Keratinocyte (primary cell): ENCODE measurements at regions not wholly inside any gene's neighbourhood (a gene's known extent, or its start where the extent isn't known, plus 50 kb on each side); places are given as distances from the start of the nearest gene placed in this dataset.
A peak's percentile ranks its signal among the peaks of the same experiment; 100 is the strongest.
"Not testable (repeated sequence)": the region's sequence is repeated elsewhere in the genome, so short reads cannot be mapped to it uniquely, and the experiment has no call there.

Experiments
- DNase-seq: peaks from one replicate; pipeline ENCODE4 v3.0.0-alpha.2; 2011; ENCODE audit warnings: low read depth, missing footprints, low spot score
- FAIRE-seq: peaks from 2 replicates; lab custom pipeline; 2011; peaks lifted over from hg19 to GRCh38; lab: Jason Lieb, UNC
- H2AFZ ChIP-seq: 2 replicates; pipeline ENCODE4 v1.6.0; 2012; ENCODE audit warnings: low read length, control low read depth, inconsistent platforms; ENCODE audit not compliant: control insufficient read depth
- H3K27ac ChIP-seq: 2 replicates; pipeline ENCODE4 v1.5.1; 2011; ENCODE audit warnings: low read length; ENCODE audit not compliant: control insufficient read depth, insufficient read depth
- H3K27me3 ChIP-seq: 3 replicates; pipeline ENCODE4 v1.6.0; 2011; ENCODE audit warnings: low read length; ENCODE audit not compliant: control insufficient read depth, insufficient read depth; ENCODE audit errors: extremely low read depth
- H3K36me3 ChIP-seq, 2 experiments: 2 replicates in 1 of 2; 3 replicates in 1 of 2; pipeline ENCODE4 v1.5.1; 2011; ENCODE audit warnings: low read length in 2 of 2, mild to moderate bottlenecking in 1 of 2; ENCODE audit not compliant: control insufficient read depth in 2 of 2, insufficient read depth in 2 of 2; ENCODE audit errors: extremely low read depth in 1 of 2
- H3K4me1 ChIP-seq: 3 replicates; pipeline ENCODE4 v1.5.1; 2011; ENCODE audit warnings: low read length; ENCODE audit not compliant: control insufficient read depth, insufficient read depth; ENCODE audit errors: extremely low read depth
- H3K4me2 ChIP-seq: 3 replicates; pipeline ENCODE4 v1.6.0; 2011; ENCODE audit warnings: low read depth, low read length; ENCODE audit not compliant: control insufficient read depth, insufficient read depth; ENCODE audit errors: extremely low read depth
- H3K4me3 ChIP-seq, 3 experiments: fragments of 200-600 bp in 1 of 3; sonication (generic) in 1 of 3; 2 replicates in 2 of 3; 3 replicates in 1 of 3; pipeline ENCODE4 v1.5.1; 2011 to 2016; ENCODE audit warnings: low read length in 3 of 3, mild to moderate bottlenecking in 3 of 3, control low read depth in 2 of 3, inconsistent platforms in 1 of 3, low read depth in 1 of 3, mixed read lengths in 1 of 3, mixed run types in 1 of 3, moderate library complexity in 1 of 3; ENCODE audit not compliant: control insufficient read depth in 2 of 3, insufficient read depth in 2 of 3; ENCODE audit errors: extremely low read depth in 1 of 3
- H3K79me2 ChIP-seq: 2 replicates; pipeline ENCODE4 v1.6.0; 2012; ENCODE audit warnings: low read length; ENCODE audit not compliant: control insufficient read depth, insufficient read depth
- H3K9ac ChIP-seq: 3 replicates; pipeline ENCODE4 v1.6.0; 2011; ENCODE audit warnings: low read length; ENCODE audit not compliant: control insufficient read depth, insufficient read depth; ENCODE audit errors: extremely low read depth
- H3K9me1 ChIP-seq: 3 replicates; pipeline ENCODE4 v1.6.0; 2011; ENCODE audit warnings: low read length; ENCODE audit not compliant: control insufficient read depth, insufficient read depth; ENCODE audit errors: extremely low read depth
- H3K9me3 ChIP-seq: 2 replicates; pipeline ENCODE4 v1.5.1; 2012; ENCODE audit warnings: low read depth, low read length; ENCODE audit not compliant: control insufficient read depth
- H4K20me1 ChIP-seq: 3 replicates; pipeline ENCODE4 v1.6.0; 2011; ENCODE audit warnings: low read length; ENCODE audit not compliant: control insufficient read depth, insufficient read depth; ENCODE audit errors: extremely low read depth
- EZH2 ChIP-seq: IDR thresholded peaks from one replicate; pipeline ENCODE4 v1.6.1; 2012; ENCODE audit warnings: inconsistent platforms, mild to moderate bottlenecking, low read length, moderate library complexity
- dilution Hi-C: fragments of 300-500 bp; cut with MboI; formaldehyde crosslinking; loops from one replicate; pipeline ENCODE4 v1.7.0; 2020; ENCODE audit warnings: low sequenced_read_pairs; ENCODE audit not compliant: extremely low pct_ligation_motif_present
- TF ChIP-seq, protein P1 (sequence below), 3 experiments: IDR thresholded peaks in 1 of 3; conservative IDR thresholded peaks in 1 of 3; optimal IDR thresholded peaks in 1 of 3; 2 replicates in 2 of 3; 3 replicates in 1 of 3; pipeline versions ENCODE3 to v1.5.1; 2011; ENCODE audit warnings: low read length in 3 of 3, mild to moderate bottlenecking in 3 of 3, moderate library complexity in 2 of 3, control low read depth in 1 of 3, inconsistent platforms in 1 of 3; ENCODE audit not compliant: insufficient read depth in 2 of 3; ENCODE audit errors: extremely low read depth in 1 of 3

DNA sequence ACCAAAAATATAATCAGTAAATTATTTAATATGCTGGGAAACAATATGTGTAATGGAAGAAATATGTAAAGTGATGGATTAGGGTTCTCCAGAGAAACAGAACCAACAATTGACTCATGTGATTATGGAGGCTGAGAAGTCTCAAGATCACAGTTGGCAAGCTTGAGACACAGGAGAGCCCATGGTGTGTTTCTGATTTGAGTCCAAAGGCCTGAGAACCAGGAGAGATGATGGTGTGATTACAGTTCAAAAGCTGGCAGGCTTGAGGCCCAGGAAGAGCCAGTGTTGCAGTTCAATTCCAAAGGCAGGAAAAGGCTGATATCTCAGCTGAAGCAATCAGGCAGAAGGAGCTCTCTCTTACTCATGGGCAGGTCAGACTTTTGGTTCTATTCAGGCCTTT, 138.8 kb upstream of the NBPF11 start:
- Histone ChIP-seq H3K4me1 (no peaks in the 10 kb centered on the region), H3K9me3 (no peaks in the 10 kb centered on the region), H2AFZ (no peak overlapping the region), H4K20me1 (no peaks in the 10 kb centered on the region), H3K36me3 (no peaks in the 10 kb centered on the region), H3K4me2 (no peak overlapping the region), H3K9me1 (no peaks in the 10 kb centered on the region), H3K4me3 (no peak overlapping the region), H3K27me3 (no peaks in the 10 kb centered on the region), H3K27ac (no peak overlapping the region), H3K9ac (no peak overlapping the region), H3K79me2 (no peaks in the 10 kb centered on the region)
- no peak for TF ChIP-seq EZH2
- TF ChIP-seq, protein P1, sequence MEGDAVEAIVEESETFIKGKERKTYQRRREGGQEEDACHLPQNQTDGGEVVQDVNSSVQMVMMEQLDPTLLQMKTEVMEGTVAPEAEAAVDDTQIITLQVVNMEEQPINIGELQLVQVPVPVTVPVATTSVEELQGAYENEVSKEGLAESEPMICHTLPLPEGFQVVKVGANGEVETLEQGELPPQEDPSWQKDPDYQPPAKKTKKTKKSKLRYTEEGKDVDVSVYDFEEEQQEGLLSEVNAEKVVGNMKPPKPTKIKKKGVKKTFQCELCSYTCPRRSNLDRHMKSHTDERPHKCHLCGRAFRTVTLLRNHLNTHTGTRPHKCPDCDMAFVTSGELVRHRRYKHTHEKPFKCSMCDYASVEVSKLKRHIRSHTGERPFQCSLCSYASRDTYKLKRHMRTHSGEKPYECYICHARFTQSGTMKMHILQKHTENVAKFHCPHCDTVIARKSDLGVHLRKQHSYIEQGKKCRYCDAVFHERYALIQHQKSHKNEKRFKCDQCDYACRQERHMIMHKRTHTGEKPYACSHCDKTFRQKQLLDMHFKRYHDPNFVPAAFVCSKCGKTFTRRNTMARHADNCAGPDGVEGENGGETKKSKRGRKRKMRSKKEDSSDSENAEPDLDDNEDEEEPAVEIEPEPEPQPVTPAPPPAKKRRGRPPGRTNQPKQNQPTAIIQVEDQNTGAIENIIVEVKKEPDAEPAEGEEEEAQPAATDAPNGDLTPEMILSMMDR (optimal IDR thresholded peaks at IDR 0.05 in 1 of 3, IDR thresholded peaks at IDR 0.05 in 1 of 3, conservative IDR thresholded peaks at IDR 0.05 in 1 of 3; ENCODE audit: extremely low read depth in 1 of 3, insufficient read depth in 2 of 3, low read length in 3 of 3), result no peak
- FAIRE-seq (no peak), DNase-seq (no peak)
- dilution Hi-C loops, result no loop called here

DNA sequence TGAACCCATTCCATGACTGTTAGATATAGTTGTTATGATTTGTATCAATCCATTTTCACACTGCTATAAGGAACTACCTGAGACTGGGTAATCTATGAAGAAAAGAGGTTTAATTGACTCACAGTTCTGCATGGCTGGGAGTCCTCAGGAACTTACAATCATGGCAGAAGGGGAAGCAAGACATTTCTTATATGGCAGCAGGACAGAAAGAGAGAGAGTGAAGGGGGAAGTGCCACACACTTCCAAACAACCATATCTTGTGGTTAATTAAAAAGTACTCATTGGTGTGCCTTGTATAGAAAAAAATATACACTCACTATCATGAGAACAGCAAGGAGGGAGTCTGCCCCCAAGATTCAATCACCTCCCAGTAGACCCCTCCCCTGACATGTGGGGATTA, 137.6 kb upstream of the NBPF11 start:
- Histone ChIP-seq H3K4me2 (no peak overlapping the region), H3K4me1 (no peaks in the 10 kb centered on the region), H3K9me3 (no peaks in the 10 kb centered on the region), H3K27me3 (no peaks in the 10 kb centered on the region), H3K79me2 (no peaks in the 10 kb centered on the region), H3K4me3 (no peak overlapping the region), H3K9me1 (no peaks in the 10 kb centered on the region), H4K20me1 (no peaks in the 10 kb centered on the region), H3K27ac (no peak overlapping the region), H3K36me3 (no peaks in the 10 kb centered on the region), H2AFZ (no peak overlapping the region), H3K9ac (no peak overlapping the region)
- DNase-seq (no peak), FAIRE-seq (no peak)
- dilution Hi-C loops, result no loop called here
- TF ChIP-seq, protein P1 (optimal IDR thresholded peaks at IDR 0.05 in 1 of 3, IDR thresholded peaks at IDR 0.05 in 1 of 3, conservative IDR thresholded peaks at IDR 0.05 in 1 of 3; ENCODE audit: extremely low read depth in 1 of 3, insufficient read depth in 2 of 3, low read length in 3 of 3), result no peak
- TF ChIP-seq EZH2, result no peak

DNA sequence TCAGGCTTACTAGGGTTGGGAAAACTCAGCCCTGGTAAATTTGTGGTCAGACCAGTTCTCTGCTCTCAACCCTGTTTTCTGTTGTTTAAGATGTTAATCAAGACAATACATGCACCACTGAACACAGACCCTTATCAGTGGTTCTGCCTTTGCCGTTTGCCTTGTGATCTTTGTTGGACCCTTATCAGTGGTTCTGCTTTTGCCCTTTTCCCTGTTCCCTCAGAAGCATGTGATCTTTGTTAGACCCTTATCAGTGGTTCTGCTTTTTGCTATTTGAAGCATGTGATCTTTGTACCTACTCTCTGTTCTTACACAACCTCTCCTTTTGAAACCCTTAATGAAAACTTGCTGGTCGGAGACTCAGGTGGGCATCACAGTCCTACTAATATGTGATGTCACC, 133.9 kb upstream of the NBPF11 start:
- H3K9me3 ChIP-seq, DNase-seq, H3K4me3 ChIP-seq, H3K4me1 ChIP-seq, FAIRE-seq, H2AFZ ChIP-seq, H3K79me2 ChIP-seq, H4K20me1 ChIP-seq, H3K9ac ChIP-seq, H3K36me3 ChIP-seq, H3K27ac ChIP-seq, H3K4me2 ChIP-seq, H3K27me3 ChIP-seq, dilution Hi-C loops, H3K9me1 ChIP-seq: not testable (repeated sequence)

DNA sequence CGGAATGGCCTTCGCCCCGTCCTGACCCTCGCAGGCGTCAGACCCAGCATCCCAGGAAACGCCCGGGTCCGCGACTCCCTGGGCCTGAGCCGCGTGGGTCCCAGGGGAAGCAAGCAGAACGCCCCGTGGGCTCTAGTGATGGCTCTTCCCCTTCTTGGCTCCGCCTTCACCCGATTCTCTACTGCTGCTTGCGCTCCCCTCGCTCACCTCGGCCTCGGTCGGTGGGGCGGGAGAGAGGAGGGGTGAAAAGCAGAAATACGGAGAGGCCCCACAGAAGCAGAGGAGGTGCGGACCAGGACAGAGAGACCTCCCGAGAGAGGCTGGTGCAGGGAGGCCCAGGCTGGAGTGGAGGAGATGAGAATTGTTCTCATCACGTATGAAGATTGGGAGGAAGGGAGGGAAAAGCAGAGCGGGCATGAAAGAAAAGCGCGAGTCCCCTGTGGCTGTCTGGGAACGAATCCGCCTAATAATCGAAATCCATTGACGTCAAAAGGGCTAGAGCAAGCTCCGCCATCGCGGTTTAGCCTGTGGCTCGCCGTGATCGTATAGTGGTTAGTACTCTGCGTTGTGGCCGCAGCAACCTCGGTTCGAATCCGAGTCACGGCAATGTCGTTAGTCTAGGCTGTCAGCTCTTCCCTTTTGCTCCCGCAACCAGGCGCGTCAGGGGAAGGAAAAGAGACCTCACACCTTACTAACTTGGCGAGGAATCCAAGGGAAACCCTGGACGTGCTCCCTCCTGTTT, 128.9 kb upstream of the NBPF11 start:
- H3K4me2 ChIP-seq, FAIRE-seq, H3K27ac ChIP-seq, DNase-seq, H3K9me1 ChIP-seq, H3K36me3 ChIP-seq, H2AFZ ChIP-seq, H3K27me3 ChIP-seq, H4K20me1 ChIP-seq, H3K9me3 ChIP-seq, dilution Hi-C loops, H3K79me2 ChIP-seq: not testable (repeated sequence)
- Histone ChIP-seq H3K4me1 (peaks cover 18% of the 10 kb centered on the region), H3K9ac (peak overlapping the region; percentile 63), H3K4me3 (peak overlapping the region; percentile 28 to 73 (median 68))
